Liver (tissue), 8 donors: ENCODE measurements at regions not wholly inside any gene's neighbourhood (a gene's known extent, or its start where the extent isn't known, plus 50 kb on each side); places are given as distances from the start of the nearest gene placed in this dataset.
"Not testable (repeated sequence)": the region's sequence is repeated elsewhere in the genome, so short reads cannot be mapped to it uniquely, and the experiment has no call there.

Experiments
- DNase-seq: peaks from one replicate; pipeline ENCODE4 v3.0.0-alpha.2; 2017; ENCODE audit warnings: low spot score
- H3K27ac ChIP-seq, 2 donors: one replicate each; pipeline ENCODE4 v1.7.0; 2013; ENCODE audit warnings: inconsistent platforms in 2 of 2, low read length in 2 of 2, control low read depth in 1 of 2, low read depth in 1 of 2, mild to moderate bottlenecking in 1 of 2
- H3K27me3 ChIP-seq, 4 donors: one replicate each; pipeline versions ENCODE4 v1.6.1 to v1.7.0; 2013; ENCODE audit warnings: low read length in 3 of 4, inconsistent platforms in 1 of 4, mild to moderate bottlenecking in 1 of 4, moderate library complexity in 1 of 4; ENCODE audit not compliant: control insufficient read depth in 4 of 4, insufficient read depth in 4 of 4
- H3K36me3 ChIP-seq, 4 donors: one replicate each; pipeline versions ENCODE4 v1.6.1 to v1.7.0; 2013; ENCODE audit warnings: low read length in 3 of 4, mild to moderate bottlenecking in 3 of 4, low read depth in 1 of 4, moderate library complexity in 1 of 4; ENCODE audit not compliant: control insufficient read depth in 4 of 4, insufficient read depth in 3 of 4
- H3K4me1 ChIP-seq, 4 donors: one replicate each; pipeline versions ENCODE4 v1.6.1 to v1.7.0; 2013; ENCODE audit warnings: low read length in 3 of 4, mild to moderate bottlenecking in 3 of 4, moderate library complexity in 1 of 4; ENCODE audit not compliant: control insufficient read depth in 4 of 4, insufficient read depth in 4 of 4
- H3K4me3 ChIP-seq, 3 donors: one replicate each; pipeline versions ENCODE4 v1.6.1 to v1.7.0; 2013; ENCODE audit warnings: low read length in 3 of 3, control low read depth in 1 of 3, low read depth in 1 of 3, mild to moderate bottlenecking in 1 of 3
- H3K9ac ChIP-seq, 2 donors: one replicate each; pipeline ENCODE4 v1.7.0; 2013; ENCODE audit warnings: low read length in 2 of 2, mild to moderate bottlenecking in 2 of 2, moderate library complexity in 2 of 2, control low read depth in 1 of 2, low read depth in 1 of 2
- H3K9me3 ChIP-seq, 4 donors: one replicate each; pipeline versions ENCODE4 v1.6.1 to v1.7.0; 2013; ENCODE audit warnings: low read length in 3 of 4; ENCODE audit not compliant: control insufficient read depth in 4 of 4
- FOXA1 ChIP-seq: IDR thresholded peaks from 2 replicates; pipeline ENCODE4 v1.6.1; 2016; ENCODE audit warnings: antibody characterized with exemption
- FOXA2 ChIP-seq: IDR thresholded peaks from 2 replicates; pipeline ENCODE4 v1.6.1; 2016; ENCODE audit warnings: antibody characterized with exemption
- GABPA ChIP-seq, 2 donors: IDR thresholded peaks in 1 of 2; conservative IDR thresholded peaks in 1 of 2; 2 replicates each; pipeline ENCODE4 v1.6.1; 2016; ENCODE audit warnings: antibody characterized with exemption in 2 of 2, mild to moderate bottlenecking in 1 of 2, moderate library complexity in 1 of 2
- HNF4A ChIP-seq, 2 donors: conservative IDR thresholded peaks; 2 replicates each; pipeline ENCODE4 v1.6.1; 2016; ENCODE audit warnings: antibody characterized with exemption in 2 of 2, mild to moderate bottlenecking in 2 of 2
- RAD21 ChIP-seq, 2 donors: IDR thresholded peaks; 2 replicates each; pipeline ENCODE4 v1.6.1; 2016; ENCODE audit warnings: antibody characterized with exemption in 2 of 2, mild to moderate bottlenecking in 2 of 2
- RXRA ChIP-seq, 2 donors: IDR thresholded peaks; 2 replicates each; pipeline ENCODE4 v1.6.1; 2017 to 2018; ENCODE audit warnings: antibody characterized with exemption in 2 of 2, mild to moderate bottlenecking in 1 of 2
- SP1 ChIP-seq: IDR thresholded peaks from 2 replicates; pipeline ENCODE4 v1.6.1; 2018; ENCODE audit warnings: antibody characterized with exemption, mild to moderate bottlenecking
- TAF1 ChIP-seq: conservative IDR thresholded peaks from 2 replicates; pipeline ENCODE4 v1.6.1; 2016; ENCODE audit warnings: antibody characterized with exemption, mild to moderate bottlenecking
- YY1 ChIP-seq: IDR thresholded peaks from 2 replicates; pipeline ENCODE4 v1.6.1; 2016; ENCODE audit warnings: antibody characterized with exemption, mild to moderate bottlenecking
- ZBTB33 ChIP-seq: IDR thresholded peaks from 2 replicates; pipeline ENCODE4 v1.6.1; 2016; ENCODE audit warnings: antibody characterized with exemption
- WGBS: extraction: QIAGEN DNeasy Blood & Tissue Kit; methylation state at CpG from one replicate; pipeline ENCODE4 v1.1.7; 2013; 5-methylcytosine and 5-hydroxymethylcytosine counted together
- TF ChIP-seq, protein P1 (sequence below): IDR thresholded peaks from 2 replicates; pipeline ENCODE4 v1.6.1; 2016; ENCODE audit warnings: antibody characterized with exemption, mild to moderate bottlenecking
- TF ChIP-seq, protein P2 (sequence below): fragments of 150-350 bp; IDR thresholded peaks from 2 replicates; pipeline ENCODE4 v1.5.1; 2017; ENCODE audit warnings: improper control_type of control experiment, low read depth, low read length; ENCODE audit not compliant: missing input control
- TF ChIP-seq, protein P3 (sequence below): IDR thresholded peaks from 2 replicates; pipeline ENCODE4 v1.6.1; 2016; ENCODE audit warnings: antibody characterized with exemption
- TF ChIP-seq, protein P4 (sequence below): IDR thresholded peaks from 2 replicates; pipeline ENCODE4 v1.6.1; 2016; ENCODE audit warnings: antibody characterized with exemption
- donor health status: healthy.
- donor health status: healthy.
- donor health status: healthy.
- donor health status: healthy.
- donor health status: healthy.

GRCh38 chr2:195238379-195238778, 418.6 kb upstream of the SLC39A10 start:
- Histone ChIP-seq H3K9me3 (no peaks in the 10 kb centered on the region), H3K27ac (no peak overlapping the region), H3K9ac (no peak overlapping the region), H3K36me3 (no peaks in the 10 kb centered on the region), H3K4me1 (no peaks in the 10 kb centered on the region), H3K4me3 (no peak overlapping the region), H3K27me3 (no peaks in the 10 kb centered on the region)
- no peak for DNase-seq
- WGBS = 49% methylated on average over 1 of the region's 1 CpG
- TF ChIP-seq HNF4A (conservative IDR thresholded peaks at IDR 0.05) = no peak
- TF ChIP-seq FOXA2 = no peak
- no peak for TF ChIP-seq YY1

GRCh38 chr2:195228547-195228946, 428.5 kb upstream of the SLC39A10 start:
- not testable (repeated sequence) for DNase-seq, H3K36me3 ChIP-seq, H3K27ac ChIP-seq, H3K9ac ChIP-seq, H3K4me1 ChIP-seq, H3K4me3 ChIP-seq, H3K9me3 ChIP-seq, H3K27me3 ChIP-seq
- 92% methylated on average over 20 of the region's 20 CpGs for WGBS

- Histone ChIP-seq H3K27me3 (peaks cover 0 to 4% (median 0%) of the 10 kb centered on the region in 4 donors), H3K36me3 (no peaks in the 10 kb centered on the region), H3K4me3 (no peak overlapping the region), H3K9me3 (no peaks in the 10 kb centered on the region), H3K9ac (no peak overlapping the region), H3K4me1 (no peaks in the 10 kb centered on the region), H3K27ac (no peak overlapping the region)
- WGBS = 68% methylated on average over 5 of the region's 5 CpGs
- no peak for DNase-seq
- TF ChIP-seq SP1 (no peak), TAF1 (no peak), YY1 (no peak), FOXA2 (no peak)
- TF ChIP-seq, protein P1, sequence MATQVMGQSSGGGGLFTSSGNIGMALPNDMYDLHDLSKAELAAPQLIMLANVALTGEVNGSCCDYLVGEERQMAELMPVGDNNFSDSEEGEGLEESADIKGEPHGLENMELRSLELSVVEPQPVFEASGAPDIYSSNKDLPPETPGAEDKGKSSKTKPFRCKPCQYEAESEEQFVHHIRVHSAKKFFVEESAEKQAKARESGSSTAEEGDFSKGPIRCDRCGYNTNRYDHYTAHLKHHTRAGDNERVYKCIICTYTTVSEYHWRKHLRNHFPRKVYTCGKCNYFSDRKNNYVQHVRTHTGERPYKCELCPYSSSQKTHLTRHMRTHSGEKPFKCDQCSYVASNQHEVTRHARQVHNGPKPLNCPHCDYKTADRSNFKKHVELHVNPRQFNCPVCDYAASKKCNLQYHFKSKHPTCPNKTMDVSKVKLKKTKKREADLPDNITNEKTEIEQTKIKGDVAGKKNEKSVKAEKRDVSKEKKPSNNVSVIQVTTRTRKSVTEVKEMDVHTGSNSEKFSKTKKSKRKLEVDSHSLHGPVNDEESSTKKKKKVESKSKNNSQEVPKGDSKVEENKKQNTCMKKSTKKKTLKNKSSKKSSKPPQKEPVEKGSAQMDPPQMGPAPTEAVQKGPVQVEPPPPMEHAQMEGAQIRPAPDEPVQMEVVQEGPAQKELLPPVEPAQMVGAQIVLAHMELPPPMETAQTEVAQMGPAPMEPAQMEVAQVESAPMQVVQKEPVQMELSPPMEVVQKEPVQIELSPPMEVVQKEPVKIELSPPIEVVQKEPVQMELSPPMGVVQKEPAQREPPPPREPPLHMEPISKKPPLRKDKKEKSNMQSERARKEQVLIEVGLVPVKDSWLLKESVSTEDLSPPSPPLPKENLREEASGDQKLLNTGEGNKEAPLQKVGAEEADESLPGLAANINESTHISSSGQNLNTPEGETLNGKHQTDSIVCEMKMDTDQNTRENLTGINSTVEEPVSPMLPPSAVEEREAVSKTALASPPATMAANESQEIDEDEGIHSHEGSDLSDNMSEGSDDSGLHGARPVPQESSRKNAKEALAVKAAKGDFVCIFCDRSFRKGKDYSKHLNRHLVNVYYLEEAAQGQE = no peak
Observed at GRCh38 chr2:195214072-195214471, 443.0 kb upstream of the SLC39A10 start.

- TF ChIP-seq RXRA (IDR thresholded peaks at IDR 0.05) (no peak), FOXA2 (no peak), RAD21 (IDR thresholded peaks at IDR 0.05) (no peak), FOXA1 (no peak), ZBTB33 (no peak), GABPA (IDR thresholded peaks at IDR 0.05 in 1 of 2, conservative IDR thresholded peaks at IDR 0.05 in 1 of 2) (no peak), HNF4A (conservative IDR thresholded peaks at IDR 0.05) (no peak), YY1 (no peak)
- TF ChIP-seq, protein P2, sequence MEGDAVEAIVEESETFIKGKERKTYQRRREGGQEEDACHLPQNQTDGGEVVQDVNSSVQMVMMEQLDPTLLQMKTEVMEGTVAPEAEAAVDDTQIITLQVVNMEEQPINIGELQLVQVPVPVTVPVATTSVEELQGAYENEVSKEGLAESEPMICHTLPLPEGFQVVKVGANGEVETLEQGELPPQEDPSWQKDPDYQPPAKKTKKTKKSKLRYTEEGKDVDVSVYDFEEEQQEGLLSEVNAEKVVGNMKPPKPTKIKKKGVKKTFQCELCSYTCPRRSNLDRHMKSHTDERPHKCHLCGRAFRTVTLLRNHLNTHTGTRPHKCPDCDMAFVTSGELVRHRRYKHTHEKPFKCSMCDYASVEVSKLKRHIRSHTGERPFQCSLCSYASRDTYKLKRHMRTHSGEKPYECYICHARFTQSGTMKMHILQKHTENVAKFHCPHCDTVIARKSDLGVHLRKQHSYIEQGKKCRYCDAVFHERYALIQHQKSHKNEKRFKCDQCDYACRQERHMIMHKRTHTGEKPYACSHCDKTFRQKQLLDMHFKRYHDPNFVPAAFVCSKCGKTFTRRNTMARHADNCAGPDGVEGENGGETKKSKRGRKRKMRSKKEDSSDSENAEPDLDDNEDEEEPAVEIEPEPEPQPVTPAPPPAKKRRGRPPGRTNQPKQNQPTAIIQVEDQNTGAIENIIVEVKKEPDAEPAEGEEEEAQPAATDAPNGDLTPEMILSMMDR = no peak
- TF ChIP-seq, protein P3, sequence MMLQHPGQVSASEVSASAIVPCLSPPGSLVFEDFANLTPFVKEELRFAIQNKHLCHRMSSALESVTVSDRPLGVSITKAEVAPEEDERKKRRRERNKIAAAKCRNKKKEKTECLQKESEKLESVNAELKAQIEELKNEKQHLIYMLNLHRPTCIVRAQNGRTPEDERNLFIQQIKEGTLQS = no peak
- TF ChIP-seq, protein P4, sequence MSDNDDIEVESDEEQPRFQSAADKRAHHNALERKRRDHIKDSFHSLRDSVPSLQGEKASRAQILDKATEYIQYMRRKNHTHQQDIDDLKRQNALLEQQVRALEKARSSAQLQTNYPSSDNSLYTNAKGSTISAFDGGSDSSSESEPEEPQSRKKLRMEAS = no peak
- Histone ChIP-seq H3K9me3 (no peaks in the 10 kb centered on the region), H3K4me1 (no peaks in the 10 kb centered on the region), H3K4me3 (no peak overlapping the region), H3K36me3 (no peaks in the 10 kb centered on the region), H3K27me3 (peaks cover 0 to 4% (median 0%) of the 10 kb centered on the region in 4 donors), H3K9ac (no peak overlapping the region), H3K27ac (no peak overlapping the region)
- DNase-seq = no peak
- 29% methylated on average over 3 of the region's 3 CpGs for WGBS
Observed at GRCh38 chr2:195212586-195212985, 444.4 kb upstream of the SLC39A10 start.
